ENCODE measurements at regions not wholly inside any gene's neighbourhood (a gene's known extent, or its start where the extent isn't known, plus 50 kb on each side); places are given as distances from the start of the nearest gene placed in this dataset.

DNA sequence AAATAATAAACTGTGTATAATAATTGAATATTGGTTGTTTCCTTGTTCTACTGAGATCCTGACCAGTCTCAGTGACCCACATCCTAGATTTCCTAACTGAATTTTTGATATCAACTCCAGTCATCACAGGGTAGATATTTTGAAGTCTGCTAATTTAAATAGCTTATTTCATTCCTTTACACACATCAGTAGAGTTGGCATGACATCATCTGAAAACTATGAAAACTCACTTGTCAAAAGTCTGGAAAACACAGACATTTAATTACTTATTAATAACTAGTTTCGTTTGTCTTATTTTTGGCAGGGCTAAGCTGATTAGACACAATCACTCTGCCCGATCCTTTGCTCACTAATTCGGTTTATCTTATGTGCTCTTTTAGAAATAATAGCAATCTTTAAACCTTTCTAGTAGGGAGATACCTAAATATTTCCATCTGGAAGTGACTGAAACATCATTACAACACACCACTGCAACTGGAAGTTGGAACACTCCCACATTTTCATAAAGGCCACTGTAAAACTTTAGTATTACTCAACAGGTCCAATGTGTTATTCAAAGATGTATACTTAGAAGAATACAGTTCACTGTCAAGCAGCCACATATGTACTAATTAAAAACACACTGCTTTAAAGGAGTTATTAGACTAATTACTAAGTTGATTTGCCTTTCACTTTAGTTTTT, 198.4 kb upstream of the ZNF717 start:
- no peak for TF ChIP-seq POLR2AphosphoS5 (IDR thresholded peaks at IDR 0.05; ENCODE audit: low read depth, low read length)
- TF ChIP-seq POLR2A (IDR thresholded peaks at IDR 0.05; ENCODE audit: low read depth, low read length) = no peak

All from GM12892 (cell line).